Endothelial cell of umbilical vein (primary cell): ENCODE measurements at regions not wholly inside any gene's neighbourhood (a gene's known extent, or its start where the extent isn't known, plus 50 kb on each side); places are given as distances from the start of the nearest gene placed in this dataset.

Source experiments
- BruUV-seq: library from RNA; stranded (reverse); fragments of 400-500 nt; replicated peaks from 2 replicates; lab custom pipeline; 2021; lab: Mats Ljungman, UMichigan
- CTCF ChIA-PET: fragments of 300-600, 350-600 bp; sonication (Branson Sonifier 250); formaldehyde crosslinking; loops from one replicate; lab custom pipeline; 2021; ENCODE audit warnings: antibody characterized with exemption, inconsistent platforms; lab: Charles Lee
- POLR2A ChIA-PET: fragments of 300-600, 350-600 bp; sonication (Branson Sonifier 250); formaldehyde crosslinking; loops from one replicate; lab custom pipeline; 2021; ENCODE audit warnings: antibody characterized with exemption, inconsistent platforms; lab: Charles Lee
- DNase-seq: peaks from one replicate; pipeline ENCODE4 v3.0.0-alpha.2; 2011; ENCODE audit warnings: low read depth, low spot score
- FAIRE-seq: peaks from 2 replicates; lab custom pipeline; 2011; peaks lifted over from hg19 to GRCh38; lab: Jason Lieb, UNC
- H2AFZ ChIP-seq: 2 replicates; pipeline ENCODE4 v1.6.0; 2012; ENCODE audit warnings: low read depth, low read length, control low read depth, inconsistent platforms
- H3K27ac ChIP-seq: 2 replicates; pipeline ENCODE4 v1.5.1; 2011; ENCODE audit warnings: low read depth, mild to moderate bottlenecking, control low read depth, low read length, moderate library complexity; ENCODE audit not compliant: insufficient read depth
- H3K27me3 ChIP-seq, 2 experiments: 2 replicates each; pipeline versions ENCODE4 v1.6.0 to v1.6.1; 2011; ENCODE audit warnings: low read length in 2 of 2, mixed read lengths in 1 of 2; ENCODE audit not compliant: control insufficient read depth in 2 of 2, insufficient read depth in 2 of 2
- H3K36me3 ChIP-seq, 2 experiments: 2 replicates in 1 of 2; 3 replicates in 1 of 2; pipeline ENCODE4 v1.5.1; 2011; ENCODE audit warnings: low read length in 2 of 2, mild to moderate bottlenecking in 1 of 2, moderate library complexity in 1 of 2; ENCODE audit not compliant: control insufficient read depth in 2 of 2, insufficient read depth in 2 of 2; ENCODE audit errors: extremely low read depth in 1 of 2
- H3K4me1 ChIP-seq: 3 replicates; pipeline ENCODE4 v1.5.1; 2011; ENCODE audit warnings: mild to moderate bottlenecking, low read length; ENCODE audit not compliant: control insufficient read depth, insufficient read depth; ENCODE audit errors: extremely low read depth
- H3K4me2 ChIP-seq: 2 replicates; pipeline ENCODE4 v1.6.1; 2011; ENCODE audit warnings: low read length, control low read depth, mixed read lengths; ENCODE audit not compliant: insufficient read depth
- H3K4me3 ChIP-seq, 3 experiments: fragments of 200-600 bp in 1 of 3; sonication (generic), shearing (Covaris generic) in 1 of 3; replicated peaks in 1 of 3; 2 replicates each; pipeline ENCODE4 v1.5.1; 2011 to 2016; ENCODE audit warnings: control low read depth in 3 of 3, low read length in 3 of 3, mild to moderate bottlenecking in 2 of 3, inconsistent platforms in 1 of 3, low read depth in 1 of 3, moderate library complexity in 1 of 3; ENCODE audit not compliant: insufficient read depth in 1 of 3
- H3K79me2 ChIP-seq: 2 replicates; pipeline ENCODE4 v1.6.0; 2012; ENCODE audit warnings: low read length, inconsistent platforms; ENCODE audit not compliant: control insufficient read depth, insufficient read depth
- H3K9ac ChIP-seq: replicated peaks from 2 replicates; pipeline ENCODE3; 2011; ENCODE audit warnings: low read length, control low read depth; ENCODE audit not compliant: insufficient read depth; ENCODE audit errors: extremely low read depth
- H3K9me1 ChIP-seq: replicated peaks from 3 replicates; pipeline ENCODE4 v1.6.0; 2011; ENCODE audit warnings: mild to moderate bottlenecking, low read length; ENCODE audit not compliant: control insufficient read depth, insufficient read depth; ENCODE audit errors: extremely low read depth
- H3K9me3 ChIP-seq: replicated peaks from 2 replicates; pipeline ENCODE4 v1.5.1; 2012; ENCODE audit warnings: low read length, inconsistent platforms; ENCODE audit not compliant: control insufficient read depth, insufficient read depth
- H4K20me1 ChIP-seq: replicated peaks from 2 replicates; pipeline ENCODE3; 2011; ENCODE audit warnings: mild to moderate bottlenecking, low read length; ENCODE audit not compliant: control insufficient read depth, insufficient read depth; ENCODE audit errors: extremely low read depth
- CTCF ChIP-seq, 2 donors: IDR thresholded peaks; 1 replicate in 1 of 2; 2 replicates in 1 of 2; pipeline ENCODE4 v1.5.1; 2011; ENCODE audit warnings: low read length in 2 of 2, mild to moderate bottlenecking in 2 of 2, moderate library complexity in 2 of 2, control low read depth in 1 of 2, inconsistent platforms in 1 of 2, low read depth in 1 of 2; ENCODE audit not compliant: insufficient read depth in 1 of 2; ENCODE audit errors: extremely low read depth in 1 of 2
- EZH2 ChIP-seq: IDR thresholded peaks from 2 replicates; pipeline ENCODE4 v1.6.1; 2012; ENCODE audit warnings: borderline replicate concordance, low read depth, mild to moderate bottlenecking, moderate library complexity, low read length, inconsistent platforms; ENCODE audit not compliant: severe bottlenecking
- FOS ChIP-seq: IDR thresholded peaks from 2 replicates; pipeline ENCODE4 v1.6.1; 2011; ENCODE audit warnings: mild to moderate bottlenecking, low read length, moderate library complexity, borderline replicate concordance; ENCODE audit not compliant: insufficient read depth
- GATA2 ChIP-seq: IDR thresholded peaks from 2 replicates; pipeline ENCODE4 v1.7.0; 2011; ENCODE audit warnings: low read depth, mild to moderate bottlenecking, moderate library complexity, mixed read lengths, low read length; ENCODE audit not compliant: insufficient read length, insufficient read depth
- JUN ChIP-seq: IDR thresholded peaks from 2 replicates; pipeline ENCODE4 v1.6.1; 2011; ENCODE audit warnings: borderline replicate concordance, low read depth; ENCODE audit not compliant: insufficient read length, insufficient read depth
- MAX ChIP-seq: IDR thresholded peaks from 2 replicates; pipeline ENCODE4 v1.6.1; 2011; ENCODE audit not compliant: insufficient read depth, insufficient read length
- MYC ChIP-seq: IDR thresholded peaks from one replicate; pipeline ENCODE4 v1.6.1; 2011; ENCODE audit warnings: mild to moderate bottlenecking, low read depth, low read length
- POLR2A ChIP-seq: IDR thresholded peaks from 2 replicates; pipeline ENCODE4 v1.6.1; 2012; ENCODE audit warnings: low read depth, mild to moderate bottlenecking, control low read depth, low read length
- POLR2AphosphoS5 ChIP-seq: IDR thresholded peaks from 2 replicates; pipeline ENCODE4 v1.6.1; 2012; ENCODE audit warnings: low read depth, mild to moderate bottlenecking, control low read depth, low read length, moderate library complexity; ENCODE audit not compliant: insufficient read depth
- dilution Hi-C: fragments of 300-500 bp; cut with MboI; formaldehyde crosslinking; loops from one replicate; pipeline ENCODE4 v1.15.0; 2019; ENCODE audit warnings: low sequenced_read_pairs; ENCODE audit not compliant: extremely low pct_ligation_motif_present
- intact Hi-C: fragments of 100-400 bp; cut with micrococcal nuclease; formaldehyde crosslinking; loops from one replicate; pipeline ENCODE4 v1.10.0; 2022

GRCh38 chr9:26658476-26658875 lies 234.1 kb downstream of the CAAP1 start:
- Histone ChIP-seq H3K4me3 (no peak overlapping the region), H3K9ac (no peak overlapping the region), H2AFZ (no peak overlapping the region), H3K36me3 (no peaks in the 10 kb centered on the region), H3K9me3 (no peaks in the 10 kb centered on the region), H3K4me1 (no peaks in the 10 kb centered on the region), H4K20me1 (no peaks in the 10 kb centered on the region), H3K79me2 (no peaks in the 10 kb centered on the region), H3K27ac (no peak overlapping the region), H3K4me2 (no peak overlapping the region), H3K27me3 (no peaks in the 10 kb centered on the region), H3K9me1 (no peaks in the 10 kb centered on the region)
- TF ChIP-seq EZH2 (no peak), CTCF (IDR thresholded peaks at IDR 0.05; ENCODE audit: extremely low read depth in 1 of 2, insufficient read depth in 1 of 2, low read depth in 1 of 2, low read length in 2 of 2) (no peak), POLR2A (no peak), GATA2 (no peak), POLR2AphosphoS5 (no peak), FOS (no peak), MYC (no peak), JUN (no peak), MAX (no peak)
- BruUV-seq, result no TSS peak
- FAIRE-seq, result no peak
- dilution Hi-C loops (no loop called here), intact Hi-C loops (no loop called here)
- ChIA-PET CTCF (no interaction called here), POLR2A (no interaction called here)
- no peak for DNase-seq
